Esophagus squamous epithelium (tissue), 4 donors: ENCODE measurements at regions not wholly inside any gene's neighbourhood (a gene's known extent, or its start where the extent isn't known, plus 50 kb on each side); places are given as distances from the start of the nearest gene placed in this dataset.

Source experiments
- CTCF ChIP-seq, 6 experiments: fragments of 450-650 bp in 4 of 6; fragments of 200-600 bp in 2 of 6; sonication (generic) in 2 of 6; IDR thresholded peaks; one replicate each; pipeline ENCODE4 v1.5.1; 2016 to 2019; ENCODE audit warnings: antibody characterized with exemption in 6 of 6, mild to moderate bottlenecking in 4 of 6, moderate library complexity in 4 of 6
- POLR2A ChIP-seq, 4 donors: fragments of 450-650 bp; IDR thresholded peaks; one replicate each; pipeline ENCODE4 v1.6.1; 2017; ENCODE audit warnings: antibody characterized with exemption in 4 of 4, mild to moderate bottlenecking in 4 of 4, moderate library complexity in 3 of 4

GRCh38 chr18:10264260-10264659 lies 190.2 kb upstream of the APCDD1 start:
- no peak for TF ChIP-seq CTCF (IDR thresholded peaks at IDR 0.05)
- TF ChIP-seq POLR2A (IDR thresholded peaks at IDR 0.05): no peak
